IMR-90 (cell line): ENCODE measurements at regions not wholly inside any gene's neighbourhood (a gene's known extent, or its start where the extent isn't known, plus 50 kb on each side); places are given as distances from the start of the nearest gene placed in this dataset.

Source experiments
- ATAC-seq: fragments of 200-7000 bp; cut with Tn5 transposase; 2 replicates; pipeline ENCODE4 v1.9.1; 2020; ENCODE audit warnings: low read depth, mild to moderate bottlenecking, moderate library complexity
- BruUV-seq: library from RNA; stranded (reverse); fragments of 400-500 nt; replicated peaks from 2 replicates; lab custom pipeline; 2021; lab: Mats Ljungman, UMichigan
- CTCF ChIA-PET: fragments of 300-600 bp; formaldehyde crosslinking; extraction: SDS; loops from one replicate; lab custom pipeline; 2021; ENCODE audit warnings: antibody characterized with exemption; lab: Yijun Ruan, JAX
- POLR2A ChIA-PET: fragments of 300-600 bp; sonication (Branson Sonifier 250); formaldehyde crosslinking; loops from one replicate; lab custom pipeline; 2022; ENCODE audit warnings: antibody characterized with exemption; ENCODE audit not compliant: unreplicated experiment; lab: Charles Lee
- DNase-seq: peaks from one replicate; pipeline ENCODE4 v3.0.0; 2013
- H2AFZ ChIP-seq: replicated peaks from 2 replicates; pipeline ENCODE3; 2013; ENCODE audit warnings: low read length, mild to moderate bottlenecking; ENCODE audit not compliant: poor library complexity
- H2AK5ac ChIP-seq: 2 replicates; pipeline ENCODE4 v1.6.1; 2013; ENCODE audit warnings: low read depth, low read length, inconsistent platforms
- H2AK9ac ChIP-seq: replicated peaks from 2 replicates; pipeline ENCODE3; 2013; ENCODE audit warnings: mild to moderate bottlenecking, low read depth, low read length, moderate library complexity; ENCODE audit not compliant: poor library complexity
- H2BK120ac ChIP-seq: 2 replicates; pipeline ENCODE4 v1.6.1; 2013; ENCODE audit warnings: low read depth, low read length, inconsistent platforms
- H2BK15ac ChIP-seq: 3 replicates; pipeline ENCODE4 v1.6.1; 2013; ENCODE audit warnings: low read depth, low read length, inconsistent platforms
- H2BK20ac ChIP-seq: 2 replicates; pipeline ENCODE4 v1.6.1; 2013; ENCODE audit warnings: low read depth, mild to moderate bottlenecking, inconsistent platforms, low read length, moderate library complexity
- H2BK5ac ChIP-seq: 2 replicates; pipeline ENCODE4 v1.6.1; 2013; ENCODE audit warnings: mild to moderate bottlenecking, low read depth, low read length, inconsistent platforms; ENCODE audit not compliant: poor library complexity, severe bottlenecking
- H3K14ac ChIP-seq: replicated peaks from 2 replicates; pipeline ENCODE4 v1.6.1; 2013; ENCODE audit warnings: low read depth, low read length, inconsistent platforms
- H3K18ac ChIP-seq: 2 replicates; pipeline ENCODE4 v1.6.1; 2013; ENCODE audit warnings: low read depth, low read length, control low read depth
- H3K23ac ChIP-seq: 2 replicates; pipeline ENCODE4 v1.6.1; 2013; ENCODE audit warnings: low read depth, low read length, inconsistent platforms
- H3K27ac ChIP-seq: 2 replicates; pipeline ENCODE4 v1.5.1; 2013; ENCODE audit warnings: mild to moderate bottlenecking, control low read depth, low read length; ENCODE audit not compliant: insufficient read depth
- H3K27me3 ChIP-seq: 2 replicates; pipeline ENCODE4 v1.6.1; 2013; ENCODE audit warnings: low read length; ENCODE audit not compliant: control insufficient read depth, insufficient read depth
- H3K36me3 ChIP-seq: 2 replicates; pipeline ENCODE4 v1.6.1; 2013; ENCODE audit warnings: low read length, mixed read lengths; ENCODE audit not compliant: control insufficient read depth, insufficient read depth
- H3K4ac ChIP-seq: 2 replicates; pipeline ENCODE4 v1.6.1; 2013; ENCODE audit warnings: low read depth, low read length, inconsistent platforms
- H3K4me1 ChIP-seq: 2 replicates; pipeline ENCODE4 v1.6.1; 2013; ENCODE audit warnings: low read length, mixed read lengths; ENCODE audit not compliant: control insufficient read depth, insufficient read depth
- H3K4me2 ChIP-seq: 2 replicates; pipeline ENCODE4 v1.6.1; 2013; ENCODE audit warnings: low read depth, mild to moderate bottlenecking, control low read depth, low read length, moderate library complexity
- H3K4me3 ChIP-seq: 2 replicates; pipeline ENCODE4 v1.5.1; 2013; ENCODE audit warnings: low read depth, mild to moderate bottlenecking, control low read depth, low read length, moderate library complexity; ENCODE audit not compliant: insufficient read depth
- H3K56ac ChIP-seq: 2 replicates; pipeline ENCODE4 v1.6.1; 2013; ENCODE audit warnings: low read length, inconsistent platforms; ENCODE audit not compliant: insufficient read depth; ENCODE audit errors: extremely low read depth
- H3K79me1 ChIP-seq, 2 experiments: 2 replicates each; pipeline ENCODE4 v1.6.1; 2013; ENCODE audit warnings: low read length in 2 of 2, inconsistent platforms in 1 of 2, low read depth in 1 of 2
- H3K9ac ChIP-seq: 2 replicates; pipeline ENCODE4 v1.6.1; 2013; ENCODE audit warnings: low read depth, low read length, control low read depth
- H3K9me1 ChIP-seq: 2 replicates; pipeline ENCODE4 v1.6.1; 2013; ENCODE audit warnings: low read length, inconsistent platforms; ENCODE audit not compliant: insufficient read depth
- H3K9me3 ChIP-seq: 2 replicates; pipeline ENCODE4 v1.6.1; 2013; ENCODE audit warnings: low read length; ENCODE audit not compliant: control insufficient read depth, insufficient read depth
- H4K20me1 ChIP-seq: 2 replicates; pipeline ENCODE4 v1.6.1; 2013; ENCODE audit warnings: low read length, inconsistent platforms; ENCODE audit not compliant: insufficient read depth
- H4K5ac ChIP-seq: 2 replicates; pipeline ENCODE4 v1.6.1; 2013; ENCODE audit warnings: mild to moderate bottlenecking, low read depth, low read length, control low read depth
- H4K8ac ChIP-seq, 2 experiments: 2 replicates each; pipeline ENCODE4 v1.6.1; 2013; ENCODE audit warnings: low read depth in 2 of 2, low read length in 2 of 2, control low read depth in 1 of 2, inconsistent platforms in 1 of 2
- H4K91ac ChIP-seq: 2 replicates; pipeline ENCODE4 v1.6.1; 2013; ENCODE audit warnings: low read depth, low read length, inconsistent platforms; ENCODE audit not compliant: insufficient read depth
- CHD1 ChIP-seq: IDR thresholded peaks from 2 replicates; pipeline ENCODE4 v1.6.1; 2012; ENCODE audit warnings: low read depth, low read length, improper control_type of control experiment
- WGBS, 2 experiments: methylation state at CpG; one replicate each; pipeline versions ENCODE4 v1.1.5 to v1.1.7; 2013; ENCODE audit warnings: missing lambda C conversion rate in 2 of 2; ENCODE audit not compliant: insufficient read length in 1 of 2; ENCODE audit errors: extremely low coverage in 2 of 2; 5-methylcytosine and 5-hydroxymethylcytosine counted together
- dilution Hi-C: fragments of 300-500 bp; cut with HindIII; formaldehyde crosslinking; loops from one replicate; pipeline ENCODE4 v1.14.3; 2018; ENCODE audit warnings: low sequenced_read_pairs; ENCODE audit not compliant: unreplicated experiment
- in situ Hi-C: fragments of 300-500 bp; cut with MboI; formaldehyde crosslinking; loops from 3 replicates; pipeline ENCODE4 v1.14.3; 2019; ENCODE audit warnings: low sequenced_read_pairs, inconsistent platforms, mixed read lengths
- intact Hi-C: fragments of 100-400 bp; cut with micrococcal nuclease; formaldehyde crosslinking; loops from 2 replicates; pipeline ENCODE4 v1.10.0; 2022

- intact Hi-C loops (loop anchor here (5.0 to 10.0 kb wide), 5 partner anchors 57 to 1149 kb away; partner anchors contain the start of gene MPDZ), dilution Hi-C loops (no loop called here), in situ Hi-C loops (loop anchor here (5.0 to 10.0 kb wide), 3 partner anchors 62 to 1069 kb away; no protein-coding TSS in a partner anchor)
- Histone ChIP-seq H4K5ac (no peak overlapping the region; the same call in 1 of the 2 replicates), H3K27ac (peak overlapping the region; percentile 35; the same call in 1 of the 2 replicates), H3K4ac (0 out of 2 replicates have a peak overlapping the region, but pooled peaks have one; percentile 30), H3K4me3 (no peak overlapping the region), H2BK20ac (peak overlapping the region; percentile 33; the same call in 1 of the 2 replicates), H3K9me3 (no peaks in the 10 kb centered on the region), H3K18ac (no peak overlapping the region; the same call in 1 of the 2 replicates), H3K23ac (no peak overlapping the region), H3K9ac (no peak overlapping the region), H2AK5ac (no peak overlapping the region), H3K4me2 (0 out of 2 replicates have a peak overlapping the region, but pooled peaks have one; percentile 23), H2AFZ (no peak overlapping the region), H3K9me1 (no peaks in the 10 kb centered on the region), H3K36me3 (no peaks in the 10 kb centered on the region), H3K56ac (no peak overlapping the region), H3K4me1 (no peaks in the 10 kb centered on the region; the same call in 1 of the 2 replicates), H2BK5ac (no peak overlapping the region), H4K8ac (no peak overlapping the region), H2BK15ac (no peak overlapping the region), H4K91ac (peak overlapping the region; percentile 34; the same call in 1 of the 2 replicates), H2BK120ac (peak overlapping the region; percentile 53), H2AK9ac (no peak overlapping the region), H3K27me3 (peaks cover 37% of the 10 kb centered on the region), H4K20me1 (no peaks in the 10 kb centered on the region), H3K79me1 (no peaks in the 10 kb centered on the region), H3K14ac (no peak overlapping the region)
- DNase-seq (no peak), ATAC-seq (no peak)
- ChIA-PET POLR2A (no interaction called here), CTCF (interaction anchor here (0.6 kb wide), 1 partner anchor 11 kb away, joined by 3 read pairs; no protein-coding TSS in a partner anchor)
- BruUV-seq, result no TSS peak
- WGBS, 2 experiments, result 89% methylated on average over 5 of the region's 7 CpGs; no CpG with 5 or more reads in 1 of the 2 experiments
- no peak for TF ChIP-seq CHD1
Observed at GRCh38 chr9:14424289-14424688, 110.3 kb upstream of the NFIB start.
